Stimulated activated CD4-positive, alpha-beta T cell treated with anti-CD3 and anti-CD28 coated beads, Interleukin-4, amount 100 ng/mL, for 48 hours (primary cell): ENCODE measurements at regions not wholly inside any gene's neighbourhood (a gene's known extent, or its start where the extent isn't known, plus 50 kb on each side); places are given as distances from the start of the nearest gene placed in this dataset.

Experiments
- DNase-seq, 2 donors: peaks; one replicate each; pipeline ENCODE4 v3.0.0-alpha.2; 2020; ENCODE audit warnings: low read depth in 2 of 2

- DNase-seq: no peak
Measured at GRCh38 chr7:17019106-17019505, 137.3 kb upstream of the AGR3 start.

- no peak for DNase-seq
Measured at GRCh38 chr7:17020250-17020649, 138.5 kb upstream of the AGR3 start.

GRCh38 chr7:17021205-17021604 lies 139.4 kb upstream of the AGR3 start:
- DNase-seq: no peak

GRCh38 chr7:17022920-17023319 lies 141.1 kb upstream of the AGR3 start:
- peak in 1 of 2 donors; percentile 10 for DNase-seq

DNA sequence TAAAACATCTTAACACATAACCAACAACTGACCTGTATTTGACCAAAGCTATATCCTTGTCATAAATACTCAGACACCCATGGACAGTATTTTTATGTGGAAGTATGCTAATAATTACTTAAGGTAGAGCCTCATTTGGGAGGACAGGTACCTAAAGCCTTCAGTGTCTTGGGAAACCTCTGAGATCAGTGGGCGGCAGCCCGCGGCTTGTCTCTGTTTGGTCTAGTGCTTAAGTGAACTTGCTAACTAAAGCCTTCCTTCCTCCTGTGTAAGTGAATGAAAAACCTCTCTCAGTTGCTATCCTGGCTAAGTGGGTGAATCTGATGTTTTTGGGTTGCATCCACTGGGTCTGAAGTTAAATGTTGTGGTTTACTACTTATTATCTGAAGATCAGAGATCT lies 144.5 kb upstream of the AGR3 start:
- no peak for DNase-seq

GRCh38 chr7:17027143-17027788 lies 145.5 kb upstream of the AGR3 start:
- DNase-seq: no peak

- no peak for DNase-seq
Measured at GRCh38 chr7:17027789-17028152, 146.0 kb upstream of the AGR3 start.

DNA sequence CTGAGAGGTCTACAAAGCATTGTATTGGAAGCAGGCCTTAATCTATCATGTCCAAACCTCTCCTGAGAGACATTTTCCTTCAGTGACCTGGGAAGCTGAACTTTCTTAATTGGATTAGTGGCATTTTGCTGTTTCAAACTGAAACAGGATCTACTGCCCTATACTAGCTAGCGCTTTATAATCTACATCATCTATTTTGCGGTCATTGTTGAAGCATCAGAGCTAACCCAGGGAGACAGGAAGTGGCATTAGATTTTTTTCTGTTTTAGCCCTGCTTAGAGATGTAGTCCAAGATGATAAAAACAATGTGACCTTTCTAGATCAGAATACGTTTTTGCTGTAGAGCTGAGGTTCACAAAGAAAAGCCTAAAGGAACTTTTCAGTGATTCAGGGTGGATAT lies 147.4 kb upstream of the AGR3 start:
- no peak for DNase-seq

GRCh38 chr7:17030559-17030958 lies 148.8 kb upstream of the AGR3 start:
- DNase-seq: no peak

- no peak for DNase-seq
Measured at GRCh38 chr7:17031906-17032551, 150.2 kb upstream of the AGR3 start.

DNA sequence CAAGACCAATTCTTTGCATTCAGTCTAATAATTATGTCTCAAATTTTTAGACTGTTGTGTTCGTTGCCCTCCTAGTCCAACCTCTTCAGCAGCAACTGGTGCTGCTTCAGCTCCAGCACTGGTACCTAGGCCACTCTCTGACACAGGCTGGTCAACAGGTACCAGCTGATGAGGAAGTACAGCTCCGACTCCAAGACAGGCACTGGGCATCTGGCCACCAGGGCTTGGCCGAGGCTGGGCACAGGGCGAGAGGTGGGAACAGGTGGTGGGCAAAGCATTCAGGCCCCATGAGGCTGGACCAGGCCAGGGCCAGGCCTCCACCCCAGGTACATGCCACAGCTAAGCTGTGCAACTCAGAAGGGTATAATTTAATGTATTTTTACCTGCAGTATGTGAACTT lies 151.5 kb upstream of the AGR3 start:
- DNase-seq: no peak

- no peak for DNase-seq
Measured at GRCh38 chr7:17036584-17036983, 154.8 kb upstream of the AGR3 start.

GRCh38 chr7:17037356-17037755 lies 155.6 kb upstream of the AGR3 start:
- no peak for DNase-seq

- DNase-seq: no peak
Measured at GRCh38 chr7:17038160-17038782, 156.5 kb upstream of the AGR3 start.

- DNase-seq: no peak
Measured at GRCh38 chr7:17038783-17039170, 157.0 kb upstream of the AGR3 start.

DNA sequence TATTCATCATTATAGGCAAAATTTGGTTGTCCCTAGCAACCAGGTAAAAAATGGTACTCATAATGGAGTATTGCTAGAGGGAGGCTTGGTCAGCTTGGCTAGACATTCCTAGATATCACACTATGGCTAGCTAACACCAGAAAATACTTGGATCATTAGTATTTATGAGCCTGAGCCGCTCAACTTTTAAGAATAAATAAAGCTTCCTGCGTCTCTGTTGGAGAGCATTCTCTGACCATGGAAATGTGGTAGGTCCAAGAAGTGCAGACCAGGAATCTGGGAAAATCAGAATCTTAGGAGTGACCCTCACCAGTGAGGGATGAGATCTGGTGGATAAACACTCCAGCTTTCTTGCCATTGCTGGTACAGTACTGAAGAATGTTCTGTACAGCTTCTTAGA lies 157.6 kb upstream of the AGR3 start:
- DNase-seq: no peak

DNA sequence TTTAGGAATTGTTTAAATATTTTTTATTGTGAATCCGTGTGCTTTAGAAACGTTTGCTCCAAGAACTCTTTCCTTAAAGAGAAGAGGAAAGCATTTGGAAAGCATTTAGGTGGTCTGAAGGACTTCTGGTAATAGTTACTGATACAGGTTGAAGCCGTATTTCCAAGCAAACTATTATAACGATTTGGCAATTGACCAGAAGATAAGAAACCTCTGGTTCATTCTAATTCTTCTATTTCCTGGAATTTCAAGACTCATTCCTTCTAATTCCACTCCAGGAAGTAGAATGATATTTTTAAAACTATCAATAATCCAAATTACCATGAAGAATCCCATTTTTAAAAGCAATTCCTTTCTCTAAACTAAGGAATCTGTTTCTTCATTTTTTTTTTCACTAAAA lies 158.9 kb upstream of the AGR3 start:
- no peak for DNase-seq

DNA sequence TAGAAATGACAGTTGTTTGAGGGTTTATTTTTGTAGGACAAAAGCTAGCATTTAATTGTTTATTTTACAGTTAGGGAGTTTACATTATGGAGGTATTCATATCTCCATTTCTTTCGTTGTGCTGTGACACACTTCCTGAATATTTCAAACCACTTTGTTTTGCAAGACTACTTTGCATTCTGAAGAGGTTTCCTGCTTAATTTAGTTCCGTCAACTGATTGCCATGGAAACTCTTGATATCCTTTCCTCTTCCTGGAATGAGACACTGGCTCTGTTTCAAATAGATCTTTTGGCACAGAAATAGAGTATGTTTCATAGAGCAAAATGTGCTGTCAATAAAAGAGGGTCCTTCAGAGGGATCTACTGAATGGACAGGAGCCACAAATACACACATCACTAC lies 159.5 kb upstream of the AGR3 start:
- no peak for DNase-seq

DNA sequence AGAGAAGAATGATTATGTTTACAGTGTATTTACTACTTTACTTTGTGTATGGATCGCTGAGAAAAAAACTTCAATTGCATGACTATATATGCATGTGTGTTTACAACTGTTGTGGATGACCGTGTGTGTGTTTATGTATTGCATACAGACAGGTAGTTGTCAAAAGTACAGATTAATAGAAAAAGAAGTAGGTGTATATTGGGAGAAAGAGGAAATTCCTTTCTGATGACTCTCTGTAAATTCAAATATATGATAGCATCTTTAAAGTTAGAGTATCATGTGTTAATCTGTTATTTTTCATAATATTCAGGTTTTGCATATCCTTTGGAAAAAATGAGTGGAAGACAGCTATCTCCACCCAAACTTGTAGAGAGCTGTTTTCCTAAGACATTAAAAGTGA lies 160.4 kb upstream of the AGR3 start:
- no peak for DNase-seq

GRCh38 chr7:17043012-17043877 lies 161.5 kb upstream of the AGR3 start:
- DNase-seq: no peak

GRCh38 chr7:17044396-17044795 lies 162.6 kb upstream of the AGR3 start:
- no peak for DNase-seq

- DNase-seq: no peak
Measured at GRCh38 chr7:17044861-17045260, 163.1 kb upstream of the AGR3 start.

DNA sequence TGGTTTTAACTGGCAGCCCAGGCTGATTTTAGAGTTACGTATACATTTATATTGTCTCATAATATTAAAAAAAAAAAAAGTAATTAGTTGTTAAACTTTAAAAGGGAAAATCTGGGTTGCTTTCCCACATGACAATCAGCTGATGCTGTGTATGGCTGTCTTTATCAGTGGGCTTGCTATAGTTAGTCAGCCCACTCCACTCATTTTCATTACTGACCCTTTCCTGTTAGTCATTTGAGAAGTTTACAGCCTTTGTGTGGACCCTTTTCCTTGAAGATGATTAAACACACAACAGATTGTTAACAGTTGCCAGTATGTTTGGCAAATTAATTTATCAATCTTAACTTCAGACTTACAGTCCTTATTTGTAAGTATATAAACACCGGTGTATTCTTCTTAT lies 164.5 kb upstream of the AGR3 start:
- DNase-seq: no peak
